WTC11 (cell line): ENCODE measurements at regions not wholly inside any gene's neighbourhood (a gene's known extent, or its start where the extent isn't known, plus 50 kb on each side); places are given as distances from the start of the nearest gene placed in this dataset.

ENCODE experiments used
- ATAC-seq: fragments of 200-7000 bp; cut with Tn5 transposase; 2 replicates; pipeline ENCODE4 v1.10.0; 2021; ENCODE audit warnings: mild to moderate bottlenecking, moderate library complexity
- CTCF ChIA-PET: fragments of 300-600 bp; sonication (Branson Sonifier 250); formaldehyde crosslinking; loops from one replicate; lab custom pipeline; 2021; ENCODE audit warnings: antibody characterized with exemption; lab: Charles Lee
- POLR2A ChIA-PET: fragments of 350-600 bp; sonication (Branson Sonifier 250); formaldehyde crosslinking; loops from one replicate; lab custom pipeline; 2021; ENCODE audit warnings: antibody characterized with exemption; lab: Charles Lee
- DNase-seq: peaks from one replicate; pipeline ENCODE4 v3.0.0; 2021; ENCODE audit warnings: low spot score
- H3K27ac Mint-ChIP-seq: 2 replicates; pipeline ENCODE4 v1.8.0; 2021; ENCODE audit warnings: mixed read lengths
- H3K27me3 Mint-ChIP-seq: 2 replicates; pipeline ENCODE4 v1.8.0; 2021; ENCODE audit warnings: low read depth, mild to moderate bottlenecking, moderate library complexity, mixed read lengths
- H3K36me3 Mint-ChIP-seq: 2 replicates; pipeline ENCODE4 v1.8.0; 2021; ENCODE audit warnings: mixed read lengths
- H3K4me1 Mint-ChIP-seq: 2 replicates; pipeline ENCODE4 v1.8.0; 2022; ENCODE audit warnings: mixed read lengths
- H3K4me3 Mint-ChIP-seq: 2 replicates; pipeline ENCODE4 v1.8.0; 2021; ENCODE audit warnings: mild to moderate bottlenecking, moderate library complexity, mixed read lengths
- H3K9me3 Mint-ChIP-seq: 2 replicates; pipeline ENCODE4 v1.8.0; 2021; ENCODE audit warnings: mixed read lengths
- ATF2 ChIP-seq: sonication (generic); formaldehyde crosslinking; IDR thresholded peaks from 2 replicates; pipeline ENCODE4 v1.8.1; 2022; ENCODE audit warnings: low read depth, missing genetic modification reagents, borderline replicate concordance
- ATF6 ChIP-seq: sonication (generic); formaldehyde crosslinking; IDR thresholded peaks from 2 replicates; pipeline ENCODE4 v1.8.1; 2023; ENCODE audit warnings: mild to moderate bottlenecking, missing genetic modification reagents
- CDX4 ChIP-seq: fragments of 250-450 bp; sonication (Bioruptor Pico); IDR thresholded peaks from 2 replicates; pipeline ENCODE4 v1.9.0; 2021; ENCODE audit warnings: moderate library complexity, mild to moderate bottlenecking, inconsistent platforms, borderline replicate concordance
- CTCF ChIP-seq: fragments of 200-600 bp; IDR thresholded peaks from 2 replicates; pipeline ENCODE4 v1.8.0; 2022; ENCODE audit warnings: antibody characterized with exemption
- FOXK1 ChIP-seq: sonication (generic); formaldehyde crosslinking; IDR thresholded peaks from 2 replicates; pipeline ENCODE4 v1.8.0; 2022; ENCODE audit warnings: mild to moderate bottlenecking, moderate library complexity, missing genetic modification reagents
- FOXP1 ChIP-seq: sonication (generic); formaldehyde crosslinking; IDR thresholded peaks from 2 replicates; pipeline ENCODE4 v1.8.0; 2022; ENCODE audit warnings: missing genetic modification reagents, mild to moderate bottlenecking, moderate library complexity, borderline replicate concordance
- GABPB1 ChIP-seq: sonication (generic); formaldehyde crosslinking; IDR thresholded peaks from 2 replicates; pipeline ENCODE4 v1.8.1; 2023; ENCODE audit warnings: mild to moderate bottlenecking, missing genetic modification reagents
- MXD4 ChIP-seq: fragments of 250-450 bp; sonication (Bioruptor Pico); IDR thresholded peaks from 2 replicates; pipeline ENCODE4 v1.8.0; 2021; ENCODE audit warnings: mild to moderate bottlenecking, moderate library complexity, borderline replicate concordance
- MYBL2 ChIP-seq: sonication (generic); formaldehyde crosslinking; IDR thresholded peaks from 2 replicates; pipeline ENCODE4 v1.8.1; 2023; ENCODE audit warnings: mild to moderate bottlenecking, moderate library complexity, missing genetic modification reagents
- NR1H2 ChIP-seq: sonication (generic); formaldehyde crosslinking; IDR thresholded peaks from 2 replicates; pipeline ENCODE4 v1.9.0; 2021; ENCODE audit warnings: mild to moderate bottlenecking, moderate library complexity, missing genetic modification reagents
- SMAD3 ChIP-seq: sonication (generic); formaldehyde crosslinking; IDR thresholded peaks from 2 replicates; pipeline ENCODE4 v1.8.0; 2022; ENCODE audit warnings: missing genetic modification reagents, mild to moderate bottlenecking, borderline replicate concordance
- SOX15 ChIP-seq: fragments of 250-450 bp; sonication (Bioruptor Pico); IDR thresholded peaks from 2 replicates; pipeline ENCODE4 v1.9.0; 2021; ENCODE audit warnings: mild to moderate bottlenecking
- SP1 ChIP-seq: sonication (generic); formaldehyde crosslinking; conservative IDR thresholded peaks from 2 replicates; pipeline ENCODE4 v1.8.1; 2022; ENCODE audit warnings: missing genetic modification reagents
- STAT6 ChIP-seq: sonication (generic); formaldehyde crosslinking; conservative IDR thresholded peaks from 2 replicates; pipeline ENCODE4 v1.8.1; 2023; ENCODE audit warnings: mild to moderate bottlenecking, low read depth, missing genetic modification reagents, moderate library complexity
- ZMAT4 ChIP-seq: fragments of 250-450 bp; sonication (Bioruptor Pico); IDR thresholded peaks from 2 replicates; pipeline ENCODE4 v1.9.0; 2021; ENCODE audit warnings: mild to moderate bottlenecking
- ZNF121 ChIP-seq: sonication (generic); formaldehyde crosslinking; IDR thresholded peaks from 2 replicates; pipeline ENCODE4 v1.8.0; 2023; ENCODE audit warnings: missing genetic modification reagents
- ZNF671 ChIP-seq: fragments of 250-450 bp; sonication (Bioruptor Pico); IDR thresholded peaks from 2 replicates; pipeline ENCODE4 v1.8.0; 2021; ENCODE audit warnings: mild to moderate bottlenecking

- no peak for ATAC-seq
- H3K27ac Mint-ChIP-seq = no peak overlapping the region
- TF ChIP-seq FOXP1 (CRISPR knock-in tag) = no peak
- no peak for TF ChIP-seq CDX4
- TF ChIP-seq FOXK1 (CRISPR knock-in tag) = no peak
- TF ChIP-seq SP1 (CRISPR knock-in tag) = no peak
- TF ChIP-seq SMAD3 = no peak
- no peak for TF ChIP-seq ZNF121
- no peak for TF ChIP-seq GABPB1
- no peak for TF ChIP-seq SOX15 (CRISPR knock-in tag)
- no peak for TF ChIP-seq STAT6 (CRISPR knock-in tag)
- TF ChIP-seq ATF6 (CRISPR knock-in tag) = no peak
- TF ChIP-seq MXD4 (CRISPR knock-in tag) = no peak
- TF ChIP-seq, all 79 proteins: peak for 0
- DNase-seq = no peak
- Mint-ChIP-seq H3K36me3 (no peaks in the 10 kb centered on the region), H3K4me3 (no peak overlapping the region), H3K27me3 (no peaks in the 10 kb centered on the region), H3K9me3 (peaks cover 19% of the 10 kb centered on the region), H3K4me1 (no peaks in the 10 kb centered on the region)
- CTCF ChIA-PET = no interaction called here
- POLR2A ChIA-PET = no interaction called here
These were observed 213.4 kb upstream of the DMAC1 start for GRCh38 chr9:8012986-8013385.

GRCh38 chr9:8011974-8012373 is 212.4 kb upstream of the DMAC1 start:
- DNase-seq = no peak
- CTCF ChIA-PET = no interaction called here

More at GRCh38 chr9:8011974-8012373, 212.4 kb upstream of the DMAC1 start:
- POLR2A ChIA-PET = no interaction called here
- Mint-ChIP-seq H3K9me3 (peaks cover 20% of the 10 kb centered on the region), H3K4me1 (no peaks in the 10 kb centered on the region), H3K36me3 (no peaks in the 10 kb centered on the region), H3K4me3 (no peak overlapping the region), H3K27ac (no peak overlapping the region), H3K27me3 (no peaks in the 10 kb centered on the region)
- ATAC-seq = no peak
- TF ChIP-seq ATF2 (CRISPR knock-in tag) (no peak), ZNF671 (CRISPR knock-in tag) (no peak), MYBL2 (CRISPR knock-in tag) (no peak), CTCF (no peak), ZMAT4 (CRISPR knock-in tag) (no peak), NR1H2 (CRISPR knock-in tag) (no peak)
